ENCODE measurements at regions not wholly inside any gene's neighbourhood (a gene's known extent, or its start where the extent isn't known, plus 50 kb on each side); places are given as distances from the start of the nearest gene placed in this dataset.

DNA sequence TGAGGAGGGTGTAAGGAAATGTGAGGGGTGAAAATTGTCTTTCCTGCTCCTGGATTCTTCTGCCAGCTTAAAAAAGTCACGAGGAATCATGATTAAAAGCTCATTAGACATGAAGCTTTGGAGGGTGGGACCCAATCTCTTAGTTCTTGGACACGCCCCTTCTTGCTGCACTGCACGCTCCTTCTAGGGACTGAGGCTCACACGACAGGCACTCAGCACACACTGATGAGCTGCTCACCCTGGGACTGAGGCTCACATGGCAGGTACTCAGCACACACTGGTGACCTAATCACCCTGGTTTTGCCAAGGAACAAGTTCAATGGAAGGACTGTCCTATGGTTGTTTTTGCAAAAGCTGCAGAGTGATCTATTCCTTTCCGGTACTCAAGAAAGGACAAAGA is 65.8 kb upstream of the ELMO1 start:
- TF ChIP-seq, protein P1, sequence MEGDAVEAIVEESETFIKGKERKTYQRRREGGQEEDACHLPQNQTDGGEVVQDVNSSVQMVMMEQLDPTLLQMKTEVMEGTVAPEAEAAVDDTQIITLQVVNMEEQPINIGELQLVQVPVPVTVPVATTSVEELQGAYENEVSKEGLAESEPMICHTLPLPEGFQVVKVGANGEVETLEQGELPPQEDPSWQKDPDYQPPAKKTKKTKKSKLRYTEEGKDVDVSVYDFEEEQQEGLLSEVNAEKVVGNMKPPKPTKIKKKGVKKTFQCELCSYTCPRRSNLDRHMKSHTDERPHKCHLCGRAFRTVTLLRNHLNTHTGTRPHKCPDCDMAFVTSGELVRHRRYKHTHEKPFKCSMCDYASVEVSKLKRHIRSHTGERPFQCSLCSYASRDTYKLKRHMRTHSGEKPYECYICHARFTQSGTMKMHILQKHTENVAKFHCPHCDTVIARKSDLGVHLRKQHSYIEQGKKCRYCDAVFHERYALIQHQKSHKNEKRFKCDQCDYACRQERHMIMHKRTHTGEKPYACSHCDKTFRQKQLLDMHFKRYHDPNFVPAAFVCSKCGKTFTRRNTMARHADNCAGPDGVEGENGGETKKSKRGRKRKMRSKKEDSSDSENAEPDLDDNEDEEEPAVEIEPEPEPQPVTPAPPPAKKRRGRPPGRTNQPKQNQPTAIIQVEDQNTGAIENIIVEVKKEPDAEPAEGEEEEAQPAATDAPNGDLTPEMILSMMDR (IDR thresholded peaks at IDR 0.05): no peak
- ATAC-seq (ENCODE audit: insufficient number of reproducible peaks, low FRiP score, low read depth) (no peak), DNase-seq (ENCODE audit: low spot score) (no peak)
- no peak overlapping the region for H3K27ac ChIP-seq
- no peaks in the 10 kb centered on the region for H3K36me3 ChIP-seq
- H3K4me3 ChIP-seq: no peak overlapping the region
- H3K9me3 ChIP-seq: no peaks in the 10 kb centered on the region
- no peaks in the 10 kb centered on the region for H3K27me3 ChIP-seq (replicated peaks; ENCODE audit: insufficient read depth)
- no peaks in the 10 kb centered on the region for H3K4me1 ChIP-seq (ENCODE audit: control insufficient read depth in 1 of 2, low read depth in 2 of 2)

DNA sequence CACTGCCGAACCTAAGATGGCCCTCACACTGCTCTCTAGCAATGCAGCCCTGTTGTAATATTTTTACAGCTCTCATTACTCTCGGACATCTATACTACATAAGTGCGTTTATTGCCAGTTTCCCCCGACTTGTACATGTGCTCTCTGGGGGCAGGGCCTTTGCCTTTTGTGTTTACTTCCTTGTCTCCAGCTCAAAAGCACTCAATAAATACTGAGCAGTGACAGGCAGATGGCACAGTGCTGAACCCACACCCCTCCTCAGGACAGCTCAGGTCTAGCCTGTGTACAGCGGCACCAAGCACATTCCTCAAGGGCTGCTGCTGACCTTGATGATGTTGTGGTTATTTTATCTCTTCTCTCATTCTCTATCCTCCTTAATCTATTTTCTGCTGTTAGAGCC is 68.0 kb upstream of the ELMO1 start:
- Histone ChIP-seq H3K9me3 (no peaks in the 10 kb centered on the region), H3K4me3 (no peak overlapping the region), H3K36me3 (no peaks in the 10 kb centered on the region), H3K27ac (no peak overlapping the region), H3K27me3 (replicated peaks; ENCODE audit: insufficient read depth) (no peaks in the 10 kb centered on the region), H3K4me1 (ENCODE audit: control insufficient read depth in 1 of 2, low read depth in 2 of 2) (no peaks in the 10 kb centered on the region)
- ATAC-seq (ENCODE audit: insufficient number of reproducible peaks, low FRiP score, low read depth) (no peak), DNase-seq (ENCODE audit: low spot score) (no peak)
- TF ChIP-seq, protein P1 (IDR thresholded peaks at IDR 0.05): no peak

DNA sequence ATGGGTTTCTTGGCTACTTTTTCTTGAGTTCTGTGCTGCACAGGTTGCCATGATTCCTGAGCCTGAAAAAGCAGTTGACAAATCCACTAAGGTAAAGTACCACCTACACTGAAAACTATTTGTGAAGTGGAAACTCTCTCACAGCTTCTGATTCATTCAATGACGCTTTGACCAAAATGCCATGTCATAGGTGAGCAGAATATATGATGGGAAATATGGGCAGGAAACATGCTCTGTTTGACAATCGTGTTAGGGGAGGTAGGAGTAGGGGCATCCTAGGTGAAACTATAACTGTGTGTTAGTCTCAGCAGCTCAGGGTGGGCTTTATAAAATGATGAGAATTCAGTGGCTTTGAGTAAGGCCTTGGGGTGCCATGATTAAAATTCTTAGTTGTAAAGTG is 69.6 kb upstream of the ELMO1 start:
- H3K4me1 ChIP-seq (ENCODE audit: control insufficient read depth in 1 of 2, low read depth in 2 of 2): no peaks in the 10 kb centered on the region
- no peaks in the 10 kb centered on the region for H3K36me3 ChIP-seq
- H3K9me3 ChIP-seq: no peaks in the 10 kb centered on the region
- TF ChIP-seq, protein P1 (IDR thresholded peaks at IDR 0.05): no peak
- no peak for ATAC-seq (ENCODE audit: insufficient number of reproducible peaks, low FRiP score, low read depth)
- no peak overlapping the region for H3K4me3 ChIP-seq
- H3K27ac ChIP-seq: no peak overlapping the region
- H3K27me3 ChIP-seq (replicated peaks; ENCODE audit: insufficient read depth): no peaks in the 10 kb centered on the region
- DNase-seq (ENCODE audit: low spot score): no peak

DNA sequence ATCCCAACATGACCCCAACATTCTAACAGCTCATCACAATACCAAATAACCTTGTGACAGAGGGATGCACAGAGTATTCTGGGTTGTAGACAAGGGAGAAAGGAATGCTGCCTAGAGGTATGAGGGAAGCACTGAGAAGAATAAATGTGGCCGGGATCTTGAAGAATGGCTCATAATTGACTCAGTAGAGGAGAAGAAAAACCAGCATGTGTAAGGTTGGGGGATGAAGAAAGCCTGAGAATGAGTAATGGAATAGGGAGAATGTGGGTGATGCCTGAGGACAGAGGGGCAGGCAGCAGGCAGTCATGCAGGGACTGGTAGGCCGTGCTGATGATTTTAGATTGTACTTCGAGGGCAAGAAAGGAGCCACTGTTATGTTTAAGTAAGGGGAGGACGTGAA is 75.4 kb upstream of the ELMO1 start:
- Histone ChIP-seq H3K27ac (no peak overlapping the region), H3K4me1 (ENCODE audit: control insufficient read depth in 1 of 2, low read depth in 2 of 2) (peaks cover 0 to 11% of the 10 kb centered on the region in 2 donors), H3K9me3 (no peaks in the 10 kb centered on the region), H3K27me3 (replicated peaks; ENCODE audit: insufficient read depth) (no peaks in the 10 kb centered on the region), H3K36me3 (no peaks in the 10 kb centered on the region), H3K4me3 (no peak overlapping the region)
- ATAC-seq (ENCODE audit: insufficient number of reproducible peaks, low FRiP score, low read depth): no peak
- TF ChIP-seq, protein P1 (IDR thresholded peaks at IDR 0.05): no peak
- no peak for DNase-seq (ENCODE audit: low spot score)

DNA sequence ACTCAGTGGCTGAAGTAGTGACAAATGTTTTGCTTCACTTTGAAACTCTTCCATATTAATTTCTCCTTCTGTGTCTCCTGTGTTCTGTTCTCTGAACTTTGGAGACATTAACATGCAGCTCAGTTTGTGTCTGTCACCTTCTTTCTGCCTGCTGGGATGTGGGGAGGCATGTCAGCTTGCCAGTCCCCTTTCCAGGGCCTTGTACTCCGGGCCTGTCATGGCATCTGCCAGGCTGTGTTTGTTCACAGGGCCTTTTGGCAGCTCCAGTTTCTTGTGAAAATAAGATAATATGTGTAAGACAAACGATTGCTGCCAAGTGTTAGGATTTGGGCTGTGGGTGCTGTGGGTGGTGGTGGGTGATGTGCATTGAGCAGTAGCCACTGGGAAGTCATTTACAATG is 76.1 kb upstream of the ELMO1 start:
- ATAC-seq (ENCODE audit: insufficient number of reproducible peaks, low FRiP score, low read depth) (no peak), DNase-seq (ENCODE audit: low spot score) (no peak)
- Histone ChIP-seq H3K9me3 (no peaks in the 10 kb centered on the region), H3K4me1 (ENCODE audit: control insufficient read depth in 1 of 2, low read depth in 2 of 2) (peaks cover 0 to 11% of the 10 kb centered on the region in 2 donors), H3K4me3 (no peak overlapping the region), H3K27me3 (replicated peaks; ENCODE audit: insufficient read depth) (no peaks in the 10 kb centered on the region), H3K27ac (no peak overlapping the region), H3K36me3 (no peaks in the 10 kb centered on the region)
- TF ChIP-seq, protein P1 (IDR thresholded peaks at IDR 0.05): no peak
